Astrocyte of the cerebellum (primary cell): ENCODE measurements at regions not wholly inside any gene's neighbourhood (a gene's known extent, or its start where the extent isn't known, plus 50 kb on each side); places are given as distances from the start of the nearest gene placed in this dataset.

Experiments used
- DNase-seq: peaks from one replicate; pipeline ENCODE4 v3.0.0-alpha.2; 2011; ENCODE audit warnings: low read depth
- H3K4me3 ChIP-seq: 2 replicates; pipeline ENCODE4 v1.5.1; 2011; ENCODE audit warnings: mild to moderate bottlenecking, low read depth, low read length, moderate library complexity
- in situ Hi-C: cut with HindIII; loops from 2 replicates; pipeline ENCODE4 v1.10.0; 2017; ENCODE audit warnings: low sequenced_read_pairs
- TF ChIP-seq, protein P1 (sequence below): IDR thresholded peaks from 2 replicates; pipeline ENCODE4 v1.5.1; 2012; ENCODE audit warnings: low read length, low read depth, moderate library complexity, mild to moderate bottlenecking; ENCODE audit errors: missing control alignments

DNA sequence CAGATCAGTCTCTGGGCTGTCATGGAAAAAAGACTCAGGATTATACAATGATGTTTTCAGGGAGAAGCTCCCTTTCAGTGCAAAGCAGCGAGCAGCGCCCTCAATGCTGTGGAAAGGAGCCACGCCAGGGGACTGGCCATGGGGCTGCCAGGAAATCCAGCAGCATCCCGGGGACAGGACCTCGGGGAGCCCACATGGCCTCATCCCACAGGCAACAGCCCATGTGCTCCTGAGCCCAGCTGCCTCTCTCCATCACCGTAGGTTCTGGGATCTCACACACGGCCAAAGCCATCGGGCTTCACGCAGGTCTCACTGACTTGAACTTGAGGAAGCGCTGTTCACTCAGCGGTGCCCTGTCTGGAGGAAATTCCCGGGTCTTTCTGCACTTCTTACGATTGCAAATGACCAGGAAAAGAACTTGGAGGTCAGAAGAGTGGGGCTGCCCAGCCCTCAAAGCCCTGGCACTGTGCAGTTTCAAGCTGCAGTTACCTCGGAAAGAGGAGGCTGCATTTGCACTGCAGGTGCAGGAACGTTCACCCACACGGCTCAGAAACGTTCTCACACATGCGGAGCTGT is 125.9 kb upstream of the THBS2 start:
- no peak overlapping the region for H3K4me3 ChIP-seq
- DNase-seq, result no peak
- TF ChIP-seq, protein P1, sequence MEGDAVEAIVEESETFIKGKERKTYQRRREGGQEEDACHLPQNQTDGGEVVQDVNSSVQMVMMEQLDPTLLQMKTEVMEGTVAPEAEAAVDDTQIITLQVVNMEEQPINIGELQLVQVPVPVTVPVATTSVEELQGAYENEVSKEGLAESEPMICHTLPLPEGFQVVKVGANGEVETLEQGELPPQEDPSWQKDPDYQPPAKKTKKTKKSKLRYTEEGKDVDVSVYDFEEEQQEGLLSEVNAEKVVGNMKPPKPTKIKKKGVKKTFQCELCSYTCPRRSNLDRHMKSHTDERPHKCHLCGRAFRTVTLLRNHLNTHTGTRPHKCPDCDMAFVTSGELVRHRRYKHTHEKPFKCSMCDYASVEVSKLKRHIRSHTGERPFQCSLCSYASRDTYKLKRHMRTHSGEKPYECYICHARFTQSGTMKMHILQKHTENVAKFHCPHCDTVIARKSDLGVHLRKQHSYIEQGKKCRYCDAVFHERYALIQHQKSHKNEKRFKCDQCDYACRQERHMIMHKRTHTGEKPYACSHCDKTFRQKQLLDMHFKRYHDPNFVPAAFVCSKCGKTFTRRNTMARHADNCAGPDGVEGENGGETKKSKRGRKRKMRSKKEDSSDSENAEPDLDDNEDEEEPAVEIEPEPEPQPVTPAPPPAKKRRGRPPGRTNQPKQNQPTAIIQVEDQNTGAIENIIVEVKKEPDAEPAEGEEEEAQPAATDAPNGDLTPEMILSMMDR, result no peak
- in situ Hi-C loops, result no loop called here

DNA sequence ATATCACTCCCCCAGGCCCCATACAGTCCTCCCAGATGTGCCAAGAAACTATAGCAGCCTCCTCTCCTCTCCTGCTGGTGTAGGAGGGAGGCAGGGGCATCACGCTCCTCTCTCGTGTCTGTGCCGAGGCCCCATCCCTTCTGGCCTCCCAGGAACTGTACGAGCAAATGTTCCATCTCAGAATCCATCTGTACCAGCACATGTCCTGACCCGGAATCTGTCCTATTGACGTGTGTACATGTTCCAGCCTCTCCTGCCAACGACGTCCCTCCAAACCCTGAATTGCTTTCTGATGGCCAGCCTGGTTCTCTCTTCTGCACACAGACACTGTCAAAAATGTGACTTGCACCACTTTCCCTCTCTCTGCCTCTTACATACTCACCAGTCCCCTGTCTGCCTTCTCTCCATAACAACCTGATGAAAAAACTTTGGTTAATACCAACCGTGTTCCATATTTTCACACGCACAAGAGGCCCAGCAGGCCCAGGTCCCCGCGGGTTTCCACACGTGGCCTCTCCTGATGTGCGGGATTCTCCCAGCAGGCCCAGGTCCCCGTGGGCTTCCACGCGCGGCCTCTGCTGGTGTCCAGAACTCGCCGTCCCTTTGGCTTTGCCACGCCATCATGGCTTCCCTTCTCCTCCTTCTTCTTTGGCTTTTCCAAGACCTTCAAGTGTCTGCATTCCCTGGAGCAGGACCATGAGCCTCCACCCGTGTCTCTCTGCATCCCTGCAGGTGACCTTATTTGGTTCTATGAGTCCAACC is 125.2 kb upstream of the THBS2 start:
- no peak overlapping the region for H3K4me3 ChIP-seq
- in situ Hi-C loops, result no loop called here
- TF ChIP-seq, protein P1, result no peak
- DNase-seq, result no peak

- TF ChIP-seq, protein P1, result no peak
- in situ Hi-C loops, result no loop called here
- DNase-seq, result no peak
- H3K4me3 ChIP-seq, result no peak overlapping the region
Observed at GRCh38 chr6:169376458-169376857, 122.8 kb upstream of the THBS2 start.

DNA sequence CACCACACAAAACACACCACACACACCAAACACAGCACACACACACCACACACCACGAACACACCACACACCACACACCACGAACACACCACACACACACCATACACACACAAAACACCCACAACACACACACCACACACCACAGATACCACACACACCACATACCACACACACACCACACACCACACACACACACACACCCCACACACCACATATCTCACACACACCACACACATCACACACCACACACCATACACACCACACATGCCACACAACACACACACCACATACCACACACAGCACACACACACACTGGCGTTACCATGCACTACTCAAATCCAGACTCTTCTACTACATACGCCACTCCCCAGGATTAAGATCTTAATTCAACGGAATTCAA is 118.9 kb upstream of the THBS2 start:
- in situ Hi-C loops, result no loop called here
- DNase-seq, result no peak
- TF ChIP-seq, protein P1, result no peak

DNA sequence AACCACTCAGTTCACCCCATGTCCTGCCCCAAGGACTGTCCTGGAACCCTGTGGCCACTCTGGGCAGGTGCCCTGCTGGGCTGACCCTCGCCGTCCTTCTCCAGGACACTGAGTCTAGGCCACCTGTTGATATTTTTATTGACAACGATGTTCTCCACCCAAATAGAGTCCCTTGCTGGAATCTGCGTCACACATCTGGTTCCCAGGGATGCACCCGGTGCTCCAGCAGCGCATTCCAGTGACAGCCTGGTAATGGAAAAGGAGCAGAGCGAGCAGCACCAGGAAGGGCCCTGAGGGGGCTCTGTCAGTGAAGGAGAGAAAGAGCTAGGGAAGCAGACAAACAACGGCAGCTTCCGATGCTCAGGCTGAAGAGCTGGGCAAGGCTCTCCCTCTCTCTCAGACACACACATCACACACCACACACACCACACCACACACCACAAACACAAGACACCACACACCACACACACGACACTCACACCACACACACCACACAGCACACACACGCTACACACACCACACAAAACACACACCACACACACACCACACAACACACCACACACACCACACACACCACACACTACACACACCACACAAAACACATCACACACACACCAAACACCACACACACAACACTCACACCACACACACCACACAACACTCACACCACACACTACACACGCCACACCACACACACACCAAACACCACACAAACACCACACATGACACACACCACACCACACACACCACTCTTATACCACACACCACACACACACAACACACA is 117.9 kb upstream of the THBS2 start:
- no peak for DNase-seq
- H3K4me3 ChIP-seq, result no peak overlapping the region
- TF ChIP-seq, protein P1, result no peak
- in situ Hi-C loops, result no loop called here

More for the DNA sequence above, 118.9 kb upstream of the THBS2 start:
- H3K4me3 ChIP-seq, result no peak overlapping the region

DNA sequence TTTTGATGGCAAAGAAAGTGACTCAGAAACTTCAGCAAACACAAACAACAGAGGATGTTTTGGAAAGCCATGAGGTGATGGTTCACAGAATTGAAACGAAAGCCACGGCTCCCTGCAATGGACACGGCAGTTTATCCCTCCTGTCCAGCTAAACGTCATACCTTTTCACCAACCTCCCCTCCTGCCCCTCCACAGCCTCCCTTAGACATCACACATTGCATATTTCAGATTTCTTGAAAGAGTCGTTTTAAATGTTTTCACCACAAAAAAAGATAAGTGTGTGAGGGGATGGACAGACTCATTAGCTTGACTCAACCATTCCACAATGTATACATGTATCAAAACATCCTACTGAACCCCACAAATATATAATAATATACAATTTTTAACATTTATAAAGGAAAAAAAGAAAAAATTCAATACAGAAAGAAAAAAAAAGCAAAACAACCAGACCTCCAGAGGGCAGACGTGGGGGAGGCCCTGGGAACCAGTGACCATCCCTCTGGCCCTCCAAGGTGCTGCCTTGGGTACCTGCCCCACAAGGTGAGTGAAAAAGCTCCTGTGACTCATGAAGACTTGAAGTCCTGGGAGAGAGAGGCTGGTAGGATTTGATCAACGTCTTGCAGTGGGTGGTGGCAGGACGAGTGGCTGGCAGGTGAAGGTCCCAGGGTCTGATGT is 117.2 kb upstream of the THBS2 start:
- TF ChIP-seq, protein P1, result no peak
- in situ Hi-C loops, result no loop called here
- H3K4me3 ChIP-seq, result no peak overlapping the region
- DNase-seq, result no peak
